ENCODE measurements at regions not wholly inside any gene's neighbourhood (a gene's known extent, or its start where the extent isn't known, plus 50 kb on each side); places are given as distances from the start of the nearest gene placed in this dataset.

DNA sequence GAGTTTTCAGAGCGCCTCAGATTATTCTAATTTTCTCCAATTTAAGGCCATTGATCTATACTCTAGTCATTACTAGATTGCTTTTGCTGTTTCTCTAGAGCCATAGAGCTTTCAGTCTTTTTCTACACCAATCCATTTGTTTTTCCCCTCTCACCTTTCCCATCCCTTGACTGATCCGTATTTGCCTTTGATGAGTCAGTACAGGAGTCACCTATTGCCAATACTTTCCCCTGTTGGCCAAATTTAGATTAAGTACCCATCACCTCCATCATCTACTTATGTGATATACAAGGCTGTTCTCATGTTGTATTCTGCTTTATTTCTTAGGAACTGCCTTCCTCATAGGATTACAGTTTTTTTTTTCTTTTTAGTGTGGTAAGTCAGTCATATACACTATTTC is 463.2 kb downstream of the KLF12 start:
- TF ChIP-seq EZH2 (IDR thresholded peaks at IDR 0.05; ENCODE audit: low read length, unreplicated experiment) (no peak), EZH2phosphoT487 (IDR thresholded peaks at IDR 0.05; ENCODE audit: borderline replicate concordance, low read length) (no peak)
- TF ChIP-seq, protein P1, sequence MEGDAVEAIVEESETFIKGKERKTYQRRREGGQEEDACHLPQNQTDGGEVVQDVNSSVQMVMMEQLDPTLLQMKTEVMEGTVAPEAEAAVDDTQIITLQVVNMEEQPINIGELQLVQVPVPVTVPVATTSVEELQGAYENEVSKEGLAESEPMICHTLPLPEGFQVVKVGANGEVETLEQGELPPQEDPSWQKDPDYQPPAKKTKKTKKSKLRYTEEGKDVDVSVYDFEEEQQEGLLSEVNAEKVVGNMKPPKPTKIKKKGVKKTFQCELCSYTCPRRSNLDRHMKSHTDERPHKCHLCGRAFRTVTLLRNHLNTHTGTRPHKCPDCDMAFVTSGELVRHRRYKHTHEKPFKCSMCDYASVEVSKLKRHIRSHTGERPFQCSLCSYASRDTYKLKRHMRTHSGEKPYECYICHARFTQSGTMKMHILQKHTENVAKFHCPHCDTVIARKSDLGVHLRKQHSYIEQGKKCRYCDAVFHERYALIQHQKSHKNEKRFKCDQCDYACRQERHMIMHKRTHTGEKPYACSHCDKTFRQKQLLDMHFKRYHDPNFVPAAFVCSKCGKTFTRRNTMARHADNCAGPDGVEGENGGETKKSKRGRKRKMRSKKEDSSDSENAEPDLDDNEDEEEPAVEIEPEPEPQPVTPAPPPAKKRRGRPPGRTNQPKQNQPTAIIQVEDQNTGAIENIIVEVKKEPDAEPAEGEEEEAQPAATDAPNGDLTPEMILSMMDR (conservative IDR thresholded peaks at IDR 0.05; ENCODE audit: low read depth, low read length) = no peak
- ChIA-PET POLR2A (ENCODE audit: unreplicated experiment) (interaction anchor here (0.6 kb wide), 1 partner anchor 613 kb away, joined by 3 read pairs; no protein-coding TSS in a partner anchor), CTCF (no interaction called here)
- peak overlapping the region; percentile 63; the same call in 1 of the 2 replicates for H3K4me2 ChIP-seq (ENCODE audit: low read length)
- H2AFZ ChIP-seq (ENCODE audit: low read length) = no peak overlapping the region
- H4K20me1 ChIP-seq (ENCODE audit: low read length) = no peaks in the 10 kb centered on the region
- no peaks in the 10 kb centered on the region for H3K27me3 ChIP-seq (ENCODE audit: low read length)
- peak overlapping the region; percentile 100 for H3K27ac ChIP-seq (ENCODE audit: low read length)
- peaks cover 55% of the 10 kb centered on the region for H3K4me1 ChIP-seq (ENCODE audit: insufficient read depth, low read length)
- ATAC-seq (no peak), DNase-seq (peak; percentile 58)
- H3K79me2 ChIP-seq (ENCODE audit: low read length) = no peaks in the 10 kb centered on the region
- no peaks in the 10 kb centered on the region for H3K9me3 ChIP-seq (ENCODE audit: low read length)
- no peak overlapping the region for H3K4me3 ChIP-seq (ENCODE audit: low read length)
- H3K9ac ChIP-seq (ENCODE audit: low read length) = peak overlapping the region; percentile 92
- intact Hi-C loops (cut with micrococcal nuclease) = loop anchor here (5.0 kb wide), 4 partner anchors 59 to 204 kb away; no protein-coding TSS in a partner anchor
- no peaks in the 10 kb centered on the region for H3F3A ChIP-seq (ENCODE audit: low read length, unreplicated experiment)
- BruUV-seq (replicated peaks) = no TSS peak
- no peaks in the 10 kb centered on the region for H3K9me2 ChIP-seq (replicated peaks; ENCODE audit: low read length)
- H3K36me3 ChIP-seq (ENCODE audit: low read depth, low read length) = no peaks in the 10 kb centered on the region

DNA sequence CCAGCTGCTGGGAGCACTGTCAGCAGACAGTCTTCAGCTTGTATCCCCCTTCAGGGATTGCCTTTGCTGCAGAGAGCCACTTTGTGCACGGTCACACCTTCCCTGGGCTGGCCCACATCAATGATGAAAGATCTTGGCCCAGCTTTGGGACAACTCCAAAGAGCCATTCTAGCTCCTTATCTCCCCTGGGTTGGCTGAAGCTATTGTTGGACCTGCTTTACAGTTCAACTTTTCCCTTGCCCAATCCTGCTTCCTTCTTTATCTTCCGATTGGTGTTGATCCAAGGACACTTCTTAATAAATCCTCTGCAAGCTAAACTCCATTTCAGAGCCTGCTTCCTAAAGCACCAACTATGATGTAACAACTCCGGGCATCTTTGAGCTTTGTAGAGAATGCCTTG is 466.4 kb downstream of the KLF12 start:
- Histone ChIP-seq H3K9ac (ENCODE audit: low read length) (no peak overlapping the region), H3K4me1 (ENCODE audit: insufficient read depth, low read length) (peaks cover 23% of the 10 kb centered on the region), H3F3A (ENCODE audit: low read length, unreplicated experiment) (no peaks in the 10 kb centered on the region), H3K79me2 (ENCODE audit: low read length) (no peaks in the 10 kb centered on the region), H3K9me3 (ENCODE audit: low read length) (no peaks in the 10 kb centered on the region), H2AFZ (ENCODE audit: low read length) (no peak overlapping the region), H4K20me1 (ENCODE audit: low read length) (no peaks in the 10 kb centered on the region), H3K27ac (ENCODE audit: low read length) (no peak overlapping the region), H3K4me2 (ENCODE audit: low read length) (no peak overlapping the region), H3K9me2 (replicated peaks; ENCODE audit: low read length) (no peaks in the 10 kb centered on the region), H3K27me3 (ENCODE audit: low read length) (no peaks in the 10 kb centered on the region), H3K4me3 (ENCODE audit: low read length) (no peak overlapping the region), H3K36me3 (ENCODE audit: low read depth, low read length) (no peaks in the 10 kb centered on the region)
- TF ChIP-seq EZH2 (IDR thresholded peaks at IDR 0.05; ENCODE audit: low read length, unreplicated experiment) = no peak
- TF ChIP-seq EZH2phosphoT487 (IDR thresholded peaks at IDR 0.05; ENCODE audit: borderline replicate concordance, low read length) = no peak
- TF ChIP-seq, protein P1 (conservative IDR thresholded peaks at IDR 0.05; ENCODE audit: low read depth, low read length) = no peak
- POLR2A ChIA-PET (ENCODE audit: unreplicated experiment) = no interaction called here
- intact Hi-C loops (cut with micrococcal nuclease) = no loop called here
- no TSS peak for BruUV-seq (replicated peaks)
- ATAC-seq (no peak), DNase-seq (no peak)
- CTCF ChIA-PET = no interaction called here

DNA sequence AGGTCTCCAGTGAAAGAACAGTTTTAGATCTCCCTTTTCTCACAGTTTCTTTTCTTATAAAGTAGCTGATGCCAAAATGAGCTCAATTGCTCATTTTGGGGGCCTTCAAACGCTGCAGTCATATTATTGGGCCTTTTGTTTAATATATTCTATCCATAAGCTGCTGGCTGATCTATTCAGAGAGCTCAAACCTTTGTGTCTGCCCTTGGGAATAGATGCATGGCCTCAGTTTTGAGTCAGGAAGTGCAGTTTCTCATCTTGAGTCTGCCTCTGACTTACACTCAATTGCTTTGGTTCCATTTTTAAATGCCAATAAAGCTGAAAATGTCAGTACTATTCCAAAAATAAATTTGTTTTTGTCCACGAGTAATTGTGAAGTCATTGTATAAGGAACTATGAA is 468.9 kb downstream of the KLF12 start:
- no peak for DNase-seq
- ChIA-PET CTCF (no interaction called here), POLR2A (ENCODE audit: unreplicated experiment) (no interaction called here)
- Histone ChIP-seq H4K20me1 (ENCODE audit: low read length) (no peaks in the 10 kb centered on the region), H3K36me3 (ENCODE audit: low read depth, low read length) (no peaks in the 10 kb centered on the region), H3K9me3 (ENCODE audit: low read length) (no peaks in the 10 kb centered on the region), H3K9ac (ENCODE audit: low read length) (no peak overlapping the region), H3K79me2 (ENCODE audit: low read length) (no peaks in the 10 kb centered on the region), H3K4me3 (ENCODE audit: low read length) (no peak overlapping the region), H2AFZ (ENCODE audit: low read length) (no peak overlapping the region), H3K27ac (ENCODE audit: low read length) (no peak overlapping the region), H3K9me2 (replicated peaks; ENCODE audit: low read length) (no peaks in the 10 kb centered on the region), H3K4me2 (ENCODE audit: low read length) (no peak overlapping the region), H3K4me1 (ENCODE audit: insufficient read depth, low read length) (peaks cover under 1% of the 10 kb centered on the region), H3K27me3 (ENCODE audit: low read length) (no peaks in the 10 kb centered on the region), H3F3A (ENCODE audit: low read length, unreplicated experiment) (no peaks in the 10 kb centered on the region)
- TF ChIP-seq EZH2phosphoT487 (IDR thresholded peaks at IDR 0.05; ENCODE audit: borderline replicate concordance, low read length) = no peak
- TF ChIP-seq EZH2 (IDR thresholded peaks at IDR 0.05; ENCODE audit: low read length, unreplicated experiment) = no peak
- TF ChIP-seq, protein P1 (conservative IDR thresholded peaks at IDR 0.05; ENCODE audit: low read depth, low read length) = no peak
- ATAC-seq = no peak
- BruUV-seq (replicated peaks) = no TSS peak
- intact Hi-C loops (cut with micrococcal nuclease) = no loop called here

All from PC-3 (cell line).